Astrocyte of the cerebellum (primary cell): ENCODE measurements at regions not wholly inside any gene's neighbourhood (a gene's known extent, or its start where the extent isn't known, plus 50 kb on each side); places are given as distances from the start of the nearest gene placed in this dataset.

ENCODE experiments used
- DNase-seq: peaks from one replicate; pipeline ENCODE4 v3.0.0-alpha.2; 2011; ENCODE audit warnings: low read depth
- H3K4me3 ChIP-seq: 2 replicates; pipeline ENCODE4 v1.5.1; 2011; ENCODE audit warnings: mild to moderate bottlenecking, low read depth, low read length, moderate library complexity
- in situ Hi-C: cut with HindIII; loops from 2 replicates; pipeline ENCODE4 v1.10.0; 2017; ENCODE audit warnings: low sequenced_read_pairs
- TF ChIP-seq, protein P1 (sequence below): IDR thresholded peaks from 2 replicates; pipeline ENCODE4 v1.5.1; 2012; ENCODE audit warnings: low read length, low read depth, moderate library complexity, mild to moderate bottlenecking; ENCODE audit errors: missing control alignments

DNA sequence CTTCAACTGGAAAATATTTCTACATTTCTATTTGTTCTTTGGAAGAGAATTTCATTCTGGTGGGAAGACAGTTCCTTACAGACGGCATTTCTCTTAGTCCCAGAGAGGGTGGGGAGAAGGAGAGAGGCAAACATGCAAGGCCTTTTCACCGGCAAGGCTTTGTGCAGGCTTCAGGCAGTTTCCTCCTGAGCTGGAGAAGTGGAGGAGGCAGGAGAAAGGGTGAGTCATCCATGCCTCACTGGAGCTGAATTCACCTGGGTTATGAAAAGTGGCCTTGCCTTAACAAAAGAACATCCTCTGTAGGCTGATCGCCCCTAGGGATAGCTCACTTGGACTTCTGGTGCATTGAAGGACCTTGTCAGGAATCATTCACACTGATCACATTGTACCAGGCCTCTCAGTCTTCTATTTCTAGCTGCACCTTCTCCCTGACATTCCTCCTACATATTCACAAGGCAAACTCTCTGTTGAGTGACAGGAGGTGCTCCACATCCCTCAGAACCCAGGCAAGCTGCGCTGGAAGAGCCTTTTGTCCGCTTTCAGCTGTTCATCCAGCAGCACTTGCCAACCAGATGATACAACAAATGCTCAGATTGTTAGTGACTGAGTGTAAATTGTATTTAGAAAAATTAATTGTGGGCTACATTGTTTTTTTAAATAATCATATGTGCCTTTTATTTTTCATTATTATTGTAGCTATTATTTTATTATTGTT is 796.1 kb downstream of the DCDC2C start:
- in situ Hi-C loops = no loop called here
- H3K4me3 ChIP-seq = no peak overlapping the region
- TF ChIP-seq, protein P1, sequence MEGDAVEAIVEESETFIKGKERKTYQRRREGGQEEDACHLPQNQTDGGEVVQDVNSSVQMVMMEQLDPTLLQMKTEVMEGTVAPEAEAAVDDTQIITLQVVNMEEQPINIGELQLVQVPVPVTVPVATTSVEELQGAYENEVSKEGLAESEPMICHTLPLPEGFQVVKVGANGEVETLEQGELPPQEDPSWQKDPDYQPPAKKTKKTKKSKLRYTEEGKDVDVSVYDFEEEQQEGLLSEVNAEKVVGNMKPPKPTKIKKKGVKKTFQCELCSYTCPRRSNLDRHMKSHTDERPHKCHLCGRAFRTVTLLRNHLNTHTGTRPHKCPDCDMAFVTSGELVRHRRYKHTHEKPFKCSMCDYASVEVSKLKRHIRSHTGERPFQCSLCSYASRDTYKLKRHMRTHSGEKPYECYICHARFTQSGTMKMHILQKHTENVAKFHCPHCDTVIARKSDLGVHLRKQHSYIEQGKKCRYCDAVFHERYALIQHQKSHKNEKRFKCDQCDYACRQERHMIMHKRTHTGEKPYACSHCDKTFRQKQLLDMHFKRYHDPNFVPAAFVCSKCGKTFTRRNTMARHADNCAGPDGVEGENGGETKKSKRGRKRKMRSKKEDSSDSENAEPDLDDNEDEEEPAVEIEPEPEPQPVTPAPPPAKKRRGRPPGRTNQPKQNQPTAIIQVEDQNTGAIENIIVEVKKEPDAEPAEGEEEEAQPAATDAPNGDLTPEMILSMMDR = no peak
- DNase-seq = no peak

DNA sequence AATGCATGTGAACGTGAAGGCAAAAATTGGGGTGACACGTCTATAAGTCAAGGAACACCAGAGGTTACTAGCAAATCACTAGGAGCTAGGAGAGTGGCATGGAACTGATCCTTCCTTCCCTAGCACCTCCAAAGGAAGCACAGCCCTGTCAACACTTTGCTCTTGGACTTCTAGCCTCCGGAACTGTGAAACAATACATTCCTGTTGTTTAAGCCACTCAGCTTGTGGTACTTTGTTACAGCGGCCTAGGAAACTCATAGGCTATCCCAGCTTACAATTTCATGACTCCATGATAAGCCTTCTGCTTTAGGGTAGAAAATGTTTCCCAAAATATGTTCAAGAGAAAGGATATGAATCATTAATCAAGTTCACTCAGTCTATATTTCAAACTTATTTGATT is 798.1 kb downstream of the DCDC2C start:
- TF ChIP-seq, protein P1 = no peak
- H3K4me3 ChIP-seq = no peak overlapping the region
- no peak for DNase-seq
- in situ Hi-C loops = no loop called here

DNA sequence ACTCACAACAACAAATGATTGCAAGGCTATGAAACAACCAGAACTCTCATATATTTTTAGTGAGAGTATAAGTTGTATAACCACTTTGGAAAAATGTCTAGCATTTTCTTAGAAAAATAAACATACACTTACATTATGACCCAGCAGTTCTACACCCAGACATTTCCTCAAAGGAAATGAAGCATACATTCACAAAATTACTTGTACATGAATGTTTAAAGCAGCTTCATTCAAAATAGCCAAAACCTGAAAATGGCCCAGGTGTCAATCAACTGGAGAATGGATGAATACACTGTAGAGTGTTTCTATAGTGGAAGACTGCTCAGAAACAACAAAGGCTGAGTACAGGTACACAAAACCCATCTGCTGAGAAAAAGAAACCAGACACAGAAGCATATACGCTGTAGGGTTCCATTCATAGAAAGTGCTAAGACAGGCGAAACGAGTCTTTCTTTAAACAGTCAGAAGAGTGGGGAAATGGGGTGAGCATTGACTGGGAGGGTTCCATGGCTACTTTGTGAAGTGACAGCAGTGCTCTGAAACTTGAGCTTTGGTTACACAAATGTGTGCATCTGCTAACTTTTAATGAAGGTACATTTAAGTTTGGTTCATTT is 799.0 kb downstream of the DCDC2C start:
- no peak overlapping the region for H3K4me3 ChIP-seq
- in situ Hi-C loops = no loop called here
- TF ChIP-seq, protein P1 = no peak
- DNase-seq = no peak

DNA sequence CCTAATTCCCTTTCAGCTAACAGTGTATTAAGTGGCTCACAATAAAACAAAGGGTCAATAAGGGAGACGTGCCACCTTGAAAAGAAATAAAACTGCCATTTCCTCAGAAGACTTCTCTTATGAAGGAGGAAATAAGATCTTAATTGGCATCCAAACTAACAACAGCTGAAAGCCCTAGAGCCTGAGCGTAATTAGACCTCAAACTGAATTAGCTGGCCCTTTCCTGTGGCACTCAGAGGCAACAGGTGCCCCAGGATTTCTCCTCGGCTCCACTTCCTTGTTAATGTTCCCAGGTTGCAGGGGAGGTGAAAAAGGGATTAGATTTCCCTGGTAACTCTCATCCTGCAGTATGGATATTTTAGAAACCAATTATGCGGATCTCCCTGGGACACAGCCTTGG is 804.3 kb downstream of the DCDC2C start:
- in situ Hi-C loops = no loop called here
- DNase-seq = no peak
- TF ChIP-seq, protein P1 = no peak
- H3K4me3 ChIP-seq = no peak overlapping the region

DNA sequence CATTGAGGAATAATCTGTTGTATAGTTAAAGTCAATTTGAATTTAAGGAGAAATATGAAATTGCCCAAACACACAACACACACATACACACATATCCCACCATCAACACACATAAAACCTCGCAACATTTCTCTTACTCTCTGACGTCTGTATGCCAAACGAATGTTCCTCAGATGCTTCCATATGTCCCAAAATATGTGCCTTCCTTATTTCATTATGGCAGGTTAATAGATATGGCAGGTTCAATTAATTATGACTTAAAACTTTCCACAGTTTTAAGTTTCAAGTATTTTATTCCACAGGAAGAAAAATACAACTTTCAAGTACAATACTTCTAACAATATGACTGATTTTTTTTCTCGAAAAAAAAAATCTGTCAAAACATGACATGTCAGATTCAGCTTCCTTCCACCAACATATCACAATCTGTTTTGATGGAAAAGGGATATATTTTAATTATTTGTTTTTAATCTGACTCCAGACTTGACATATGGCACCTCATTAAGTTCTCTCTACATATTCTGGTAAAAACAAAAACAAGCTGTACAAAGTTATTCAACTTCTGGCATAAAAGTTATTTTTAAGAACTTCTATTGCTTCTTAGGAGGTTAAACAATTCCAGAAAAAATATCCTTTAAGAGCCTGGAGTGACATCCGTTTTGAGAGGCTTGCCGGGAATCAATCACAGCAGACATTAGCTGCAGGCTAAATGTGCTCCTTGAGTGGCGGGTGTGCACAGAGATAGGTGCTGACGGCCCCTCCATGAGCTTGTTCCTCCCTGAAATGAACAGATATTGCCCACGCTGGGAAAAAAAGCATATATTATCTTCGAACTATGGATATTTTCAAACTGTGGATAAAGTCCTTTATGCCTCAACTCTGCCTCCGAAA is 812.7 kb downstream of the DCDC2C start:
- TF ChIP-seq, protein P1 = no peak
- H3K4me3 ChIP-seq = no peak overlapping the region
- DNase-seq = no peak
- in situ Hi-C loops = no loop called here

DNA sequence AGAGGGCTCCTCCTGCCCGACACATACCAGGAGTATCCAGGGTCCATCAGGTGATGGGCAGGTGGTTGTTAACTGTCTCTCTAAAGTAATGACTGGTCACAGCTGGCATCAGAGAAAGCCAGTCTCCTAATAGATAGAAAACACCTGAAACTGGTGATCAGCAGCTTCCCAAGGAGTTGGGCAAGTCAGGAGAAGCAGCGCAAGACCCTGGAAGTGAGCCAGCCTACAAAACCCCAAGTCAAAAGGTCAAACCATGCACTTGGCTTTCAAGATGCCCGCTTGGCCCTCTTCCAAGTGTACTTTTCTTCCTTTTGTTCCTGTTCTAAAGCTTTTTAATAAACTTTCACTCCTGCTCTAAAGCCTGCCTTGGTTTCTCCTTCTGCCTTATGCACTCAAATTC is 815.2 kb downstream of the DCDC2C start:
- H3K4me3 ChIP-seq = no peak overlapping the region
- TF ChIP-seq, protein P1 = no peak
- in situ Hi-C loops = no loop called here
- DNase-seq = no peak
